ENCODE measurements at regions not wholly inside any gene's neighbourhood (a gene's known extent, or its start where the extent isn't known, plus 50 kb on each side); places are given as distances from the start of the nearest gene placed in this dataset.
"Not testable (repeated sequence)": the region's sequence is repeated elsewhere in the genome, so short reads cannot be mapped to it uniquely, and the experiment has no call there.

- peak; percentile 19 for DNase-seq
These were observed 280.5 kb downstream of the TLL1 start for GRCh38 chr4:166153548-166153947.

- no peak for DNase-seq
These were observed 289.3 kb downstream of the TLL1 start for GRCh38 chr4:166162327-166162726.

DNA sequence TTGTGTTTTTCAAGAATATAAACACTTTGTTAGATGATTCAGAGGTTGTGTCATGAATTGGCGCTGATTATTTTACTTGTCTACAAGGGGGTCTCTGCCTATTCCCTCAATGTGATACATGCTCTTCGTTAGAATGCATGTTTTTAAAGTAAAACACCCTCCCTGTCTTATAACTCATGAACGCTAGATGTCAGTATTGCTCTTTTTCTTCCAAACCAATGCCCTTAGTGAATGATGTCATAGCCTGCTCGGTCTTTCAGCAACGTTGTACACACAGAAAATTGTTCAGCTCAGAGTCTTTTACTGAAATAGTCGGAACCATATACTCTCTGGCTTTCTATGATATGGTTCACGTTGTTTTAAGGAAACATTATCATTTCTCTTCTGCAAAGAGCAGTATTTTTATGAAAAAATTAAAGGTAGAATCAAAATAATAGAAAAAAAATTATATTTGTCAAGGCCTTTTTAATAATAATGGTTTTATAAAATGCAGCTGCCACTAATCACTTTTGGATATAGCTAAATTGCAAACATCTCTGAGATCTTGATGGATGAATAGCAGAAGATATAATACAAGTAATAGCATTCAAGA, 292.9 kb downstream of the TLL1 start:
- peak; percentile 72 for DNase-seq

GRCh38 chr4:166169111-166169510, 296.1 kb downstream of the TLL1 start:
- DNase-seq: no peak

GRCh38 chr4:166172619-166173018, 299.6 kb downstream of the TLL1 start:
- DNase-seq: no peak

DNA sequence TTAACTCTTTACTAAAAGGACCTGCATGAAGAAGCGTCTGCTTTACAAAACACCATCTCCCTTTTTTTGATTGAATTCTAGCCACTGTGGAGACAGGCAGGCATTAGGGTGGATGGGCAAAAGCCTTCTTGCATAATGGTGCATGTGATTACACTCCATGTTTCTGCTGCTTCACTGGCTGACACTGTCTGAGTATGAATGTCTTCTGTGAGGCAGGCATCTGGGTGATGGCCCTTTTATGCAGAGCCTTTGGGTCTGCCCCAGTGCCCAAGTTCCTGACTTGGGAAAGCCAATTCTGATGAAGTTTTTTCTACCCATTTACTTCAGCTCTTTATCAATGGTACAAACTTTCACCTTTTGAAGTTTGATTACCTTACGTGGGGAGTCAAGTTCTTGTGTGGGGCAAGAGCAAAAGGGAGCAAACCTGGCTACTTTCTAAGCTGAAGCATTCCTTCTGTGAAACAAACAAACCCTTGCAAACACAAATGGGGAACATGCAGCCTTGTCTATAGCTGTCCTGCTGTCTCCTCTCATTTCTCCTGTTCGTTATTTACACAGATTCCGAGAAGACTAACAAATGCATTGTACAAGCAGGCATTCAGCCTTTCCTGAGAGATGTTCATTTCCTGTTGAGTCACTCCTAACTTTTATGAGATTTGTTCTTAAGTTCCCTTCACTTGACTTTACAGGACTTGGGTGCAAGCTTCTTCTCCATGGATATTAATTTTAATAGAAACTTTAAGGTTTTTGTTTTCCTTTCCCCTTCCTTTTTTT, 301.9 kb downstream of the TLL1 start:
- DNase-seq: no peak

DNA sequence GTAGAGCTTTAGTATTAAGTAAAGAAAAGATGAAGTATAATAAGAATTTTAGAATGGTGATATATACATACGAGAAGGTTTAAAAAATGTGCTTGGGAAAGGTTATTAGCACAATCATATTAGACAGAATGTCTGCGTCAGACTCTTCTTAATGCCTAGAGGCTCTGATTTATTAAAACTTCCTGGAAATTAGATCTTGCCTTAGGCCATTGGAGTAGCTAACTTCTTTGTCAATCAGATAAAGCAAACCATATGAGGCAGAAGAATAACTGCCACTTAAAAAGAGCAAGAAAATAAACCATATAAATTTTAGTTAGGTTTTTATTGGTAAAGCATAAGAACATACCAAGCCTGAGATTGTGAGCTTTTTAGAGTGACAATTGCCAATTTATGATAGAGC, 309.1 kb downstream of the TLL1 start:
- DNase-seq: no peak

- DNase-seq: no peak
These were observed 322.1 kb downstream of the TLL1 start for GRCh38 chr4:166195101-166195500.

DNA sequence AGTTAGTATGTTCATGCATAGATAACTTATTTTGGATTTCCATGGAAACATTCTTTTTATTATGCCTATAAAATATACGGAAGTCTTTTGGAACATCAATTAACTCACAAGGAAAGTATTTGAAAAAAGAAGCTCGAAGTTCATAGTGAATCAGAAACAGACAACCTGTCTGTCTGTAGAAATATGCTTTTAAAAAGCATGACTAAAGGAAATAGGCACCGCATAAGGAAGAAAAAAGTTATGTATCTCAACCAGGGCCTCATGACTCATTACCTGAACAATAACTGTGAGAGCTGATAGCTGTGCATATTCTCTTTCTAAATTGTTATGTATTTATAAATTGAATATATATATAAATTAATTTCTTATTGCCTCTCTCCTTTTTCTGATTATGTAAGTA, 324.1 kb downstream of the TLL1 start:
- DNase-seq: no peak

DNA sequence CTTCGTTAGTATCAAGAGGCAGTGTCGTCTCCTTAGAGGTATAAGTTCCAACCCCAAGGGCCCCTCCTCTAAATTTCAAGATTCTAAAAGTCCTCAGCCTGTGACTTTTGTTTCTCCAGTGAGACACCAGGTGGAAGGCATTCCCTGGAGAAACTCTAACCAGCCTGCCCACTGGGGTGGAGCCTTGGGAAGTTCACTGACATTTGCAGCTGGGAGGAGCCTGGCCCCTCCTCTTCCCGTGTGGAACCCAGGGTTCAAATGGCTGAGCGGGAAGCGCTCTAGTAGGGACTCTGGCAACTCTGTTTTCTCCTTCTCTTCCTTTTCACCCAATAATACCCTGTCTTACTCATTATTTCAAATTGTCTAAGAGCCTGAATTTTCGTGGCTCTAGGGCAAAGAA, 325.0 kb downstream of the TLL1 start:
- DNase-seq: no peak

DNA sequence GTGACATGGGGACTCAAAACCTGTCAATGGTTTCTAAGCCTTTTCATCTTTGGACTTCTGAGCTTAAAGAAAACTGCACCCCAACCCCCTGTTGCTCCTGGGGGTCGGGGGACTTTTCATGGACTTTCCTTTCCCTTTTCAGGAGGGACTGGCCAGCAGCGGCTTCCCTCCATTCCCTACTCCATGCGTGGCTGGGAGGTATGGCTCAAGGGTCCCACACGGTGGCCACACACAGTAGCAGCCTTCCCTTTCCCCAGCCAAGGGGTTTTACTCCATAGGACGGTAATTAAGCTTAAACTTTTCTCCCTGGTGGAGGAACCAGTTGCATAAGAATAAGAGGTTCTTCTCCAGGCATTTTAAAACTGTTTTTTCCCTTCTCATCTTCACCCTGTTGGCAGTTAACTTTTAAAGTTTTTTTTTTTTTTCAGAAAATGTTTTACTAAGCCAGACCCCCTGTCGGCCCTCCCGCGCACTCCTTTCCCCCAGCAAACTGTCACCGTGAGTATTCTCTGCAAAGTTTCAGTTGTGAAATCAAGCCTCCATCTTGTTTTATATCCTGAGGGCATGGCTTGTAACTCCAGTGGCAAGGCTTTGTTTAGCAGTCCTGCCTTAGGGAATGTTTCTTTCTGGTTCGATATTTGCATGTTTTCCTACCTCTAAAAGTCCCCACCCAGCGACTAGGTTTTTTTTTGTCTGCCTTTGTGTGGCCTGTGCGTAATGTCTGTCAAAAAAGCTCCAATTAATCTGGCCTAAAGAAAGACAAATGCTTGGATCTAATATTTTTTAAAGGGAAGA, 325.7 kb downstream of the TLL1 start:
- DNase-seq: no peak

GRCh38 chr4:166202991-166203390, 330.0 kb downstream of the TLL1 start:
- no peak for DNase-seq

GRCh38 chr4:166212326-166212725, 339.3 kb downstream of the TLL1 start:
- not testable (repeated sequence) for DNase-seq

GRCh38 chr4:166222271-166222670, 349.2 kb downstream of the TLL1 start:
- DNase-seq: no peak

DNA sequence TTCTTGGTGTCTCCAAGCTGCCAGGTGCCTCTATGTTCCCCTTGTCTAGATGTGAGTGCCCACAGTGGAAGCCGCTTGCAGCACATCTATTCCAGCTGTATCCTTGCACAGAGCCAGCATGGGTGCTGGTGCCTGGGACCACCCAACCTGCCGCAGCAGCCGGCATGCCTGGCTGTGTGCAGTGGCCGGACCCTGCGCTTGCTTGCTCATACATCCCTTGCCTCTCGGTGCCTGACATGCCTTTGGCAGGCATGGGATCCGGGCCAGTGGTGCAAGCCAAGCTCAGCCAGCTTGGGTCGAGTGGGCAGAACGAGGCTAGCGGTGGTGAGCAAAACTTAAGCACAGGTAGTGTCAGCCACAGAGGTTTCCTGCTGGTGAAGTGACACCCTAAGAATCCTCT, 355.1 kb downstream of the TLL1 start:
- no peak for DNase-seq

DNA sequence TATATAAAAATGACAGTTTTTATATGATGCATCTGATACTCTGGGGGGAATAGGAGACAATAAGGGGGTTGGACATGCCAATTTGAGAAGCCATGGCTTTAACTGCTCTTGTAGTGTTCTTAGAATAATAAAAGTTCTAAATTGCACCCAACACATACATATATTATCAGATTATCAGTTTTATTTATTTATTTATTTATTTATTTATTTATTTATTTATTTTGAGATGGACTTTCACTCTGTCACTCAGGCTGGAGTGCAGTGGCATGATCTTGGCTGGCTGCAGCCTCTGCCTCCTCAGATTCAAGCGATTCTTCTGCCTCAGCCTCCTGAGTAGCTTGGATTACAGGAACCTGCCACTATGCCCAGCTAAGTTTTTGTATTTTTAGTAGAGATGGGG, 356.8 kb downstream of the TLL1 start:
- no peak for DNase-seq

GRCh38 chr4:166230841-166231240, 357.8 kb downstream of the TLL1 start:
- DNase-seq: no peak

DNA sequence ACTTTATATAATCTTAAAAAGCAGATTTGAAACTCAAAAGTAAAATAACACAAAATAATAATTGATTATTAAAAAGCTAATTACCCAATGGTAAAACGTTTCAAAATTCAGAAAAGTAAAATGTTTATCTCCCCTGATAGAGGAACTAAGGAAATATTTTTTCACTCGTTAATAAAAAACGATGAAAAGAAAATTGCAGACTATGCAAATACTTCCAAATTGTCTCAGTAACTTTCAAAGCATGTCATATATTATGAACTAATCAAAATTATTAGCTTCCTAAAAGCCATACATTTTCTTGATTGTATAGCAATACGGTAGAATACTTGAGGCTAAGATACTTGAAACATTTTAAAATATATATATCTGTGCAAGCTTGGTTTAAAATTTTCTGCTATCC, 366.3 kb downstream of the TLL1 start:
- DNase-seq: no peak

- DNase-seq: no peak
These were observed 379.7 kb downstream of the TLL1 start for GRCh38 chr4:166252487-166253402.

- no peak for DNase-seq
These were observed 384.2 kb downstream of the TLL1 start for GRCh38 chr4:166257276-166257675.

GRCh38 chr4:166257891-166258290, 384.9 kb downstream of the TLL1 start:
- no peak for DNase-seq

- no peak for DNase-seq
These were observed 386.0 kb downstream of the TLL1 start for GRCh38 chr4:166259081-166259480.
